Psoas muscle (tissue), 7 donors: ENCODE measurements at regions not wholly inside any gene's neighbourhood (a gene's known extent, or its start where the extent isn't known, plus 50 kb on each side); places are given as distances from the start of the nearest gene placed in this dataset.

Experiments used
- ATAC-seq, 4 donors: fragments of 200-7000 bp; cut with Tn5 transposase; one replicate each; pipeline ENCODE4 v1.9.1; 2020; ENCODE audit warnings: moderate library complexity in 3 of 4, mild to moderate bottlenecking in 2 of 4
- DNase-seq, 2 donors: peaks; one replicate each; pipeline ENCODE4 v3.0.0-alpha.2; 2020
- H3K27ac ChIP-seq: fragments of 200-600 bp; one replicate; pipeline ENCODE4 v1.8.0; 2022
- H3K27me3 ChIP-seq, 3 donors: fragments of 200-600 bp in 1 of 3; one replicate each; pipeline versions ENCODE4 v1.6.1 to v1.8.0; 2013 to 2022; ENCODE audit warnings: low read length in 2 of 3, mild to moderate bottlenecking in 2 of 3, moderate library complexity in 1 of 3; ENCODE audit not compliant: insufficient read depth in 3 of 3
- H3K36me3 ChIP-seq, 2 donors: fragments of 200-600 bp in 1 of 2; one replicate each; pipeline versions ENCODE4 v1.6.1 to v1.8.0; 2013 to 2022; ENCODE audit warnings: low read depth in 1 of 2, mild to moderate bottlenecking in 1 of 2, moderate library complexity in 1 of 2; ENCODE audit not compliant: insufficient read depth in 1 of 2
- H3K4me1 ChIP-seq: fragments of 200-600 bp; one replicate; pipeline ENCODE4 v1.8.0; 2022
- H3K4me3 ChIP-seq: fragments of 200-600 bp; one replicate; pipeline ENCODE4 v1.8.0; 2022; ENCODE audit warnings: mild to moderate bottlenecking
- H3K9me3 ChIP-seq: fragments of 200-600 bp; one replicate; pipeline ENCODE4 v1.8.0; 2022
- WGBS, 3 donors: extraction: QIAGEN DNeasy Blood & Tissue Kit; methylation state at CpG; one replicate each; pipeline versions ENCODE4 v1.1.6 to v1.1.7; 2013; 5-methylcytosine and 5-hydroxymethylcytosine counted together
- intact Hi-C, 2 donors: fragments of 100-400 bp; cut with DNase I; formaldehyde crosslinking; loops; one replicate each; pipeline versions ENCODE4 v1.11.0 to v1.14.2; 2022
- TF ChIP-seq, protein P1 (sequence below): fragments of 200-600 bp; IDR thresholded peaks from one replicate; pipeline ENCODE4 v1.8.0; 2022; ENCODE audit warnings: antibody characterized with exemption
- donor health status: healthy with polysubstance abuse.
- donor health status: DM: no; HTN: no; CAD: no; lungs with moderate emphysema.
- donor health status: Bipolar disorder and iron deficiency.
- donor health status: healthy.
- donor health status: DM: yes; HTN: yes; CAD: no.
- donor health status: DM: no; HTN: no; CAD: no.
- donor health status: DM: yes; HTN: yes; CAD: no.

DNA sequence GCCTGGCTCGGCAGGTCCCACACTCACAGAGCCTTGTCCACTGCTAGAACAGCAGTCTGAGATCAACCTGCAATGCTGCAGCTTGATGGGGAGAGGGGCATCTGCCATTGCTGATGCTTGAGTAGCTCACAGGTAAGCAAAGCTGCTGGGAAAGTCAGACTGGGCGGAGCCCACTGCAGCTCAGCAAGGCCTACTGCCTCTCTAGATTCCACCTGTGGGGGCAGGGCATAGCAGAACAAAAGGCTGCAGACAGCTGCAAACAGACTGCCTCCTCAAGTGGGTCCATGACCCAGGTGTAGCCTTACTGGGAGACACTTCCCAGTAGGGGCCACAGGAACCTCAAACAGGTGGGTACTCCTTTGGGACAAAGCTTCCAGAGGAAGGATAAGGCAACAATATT is 110.6 kb upstream of the ADAMTS3 start:
- TF ChIP-seq, protein P1, sequence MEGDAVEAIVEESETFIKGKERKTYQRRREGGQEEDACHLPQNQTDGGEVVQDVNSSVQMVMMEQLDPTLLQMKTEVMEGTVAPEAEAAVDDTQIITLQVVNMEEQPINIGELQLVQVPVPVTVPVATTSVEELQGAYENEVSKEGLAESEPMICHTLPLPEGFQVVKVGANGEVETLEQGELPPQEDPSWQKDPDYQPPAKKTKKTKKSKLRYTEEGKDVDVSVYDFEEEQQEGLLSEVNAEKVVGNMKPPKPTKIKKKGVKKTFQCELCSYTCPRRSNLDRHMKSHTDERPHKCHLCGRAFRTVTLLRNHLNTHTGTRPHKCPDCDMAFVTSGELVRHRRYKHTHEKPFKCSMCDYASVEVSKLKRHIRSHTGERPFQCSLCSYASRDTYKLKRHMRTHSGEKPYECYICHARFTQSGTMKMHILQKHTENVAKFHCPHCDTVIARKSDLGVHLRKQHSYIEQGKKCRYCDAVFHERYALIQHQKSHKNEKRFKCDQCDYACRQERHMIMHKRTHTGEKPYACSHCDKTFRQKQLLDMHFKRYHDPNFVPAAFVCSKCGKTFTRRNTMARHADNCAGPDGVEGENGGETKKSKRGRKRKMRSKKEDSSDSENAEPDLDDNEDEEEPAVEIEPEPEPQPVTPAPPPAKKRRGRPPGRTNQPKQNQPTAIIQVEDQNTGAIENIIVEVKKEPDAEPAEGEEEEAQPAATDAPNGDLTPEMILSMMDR, result no peak
- no peaks in the 10 kb centered on the region for H3K27me3 ChIP-seq
- DNase-seq (no peak), ATAC-seq (no peak)
- 66 to 89% (median 88%) methylated on average over 2 of the region's 2 CpGs for WGBS, 3 donors
- no peaks in the 10 kb centered on the region for H3K4me1 ChIP-seq
- no peak overlapping the region for H3K4me3 ChIP-seq
- H3K36me3 ChIP-seq, result no peaks in the 10 kb centered on the region
- no peak overlapping the region for H3K27ac ChIP-seq
- no peaks in the 10 kb centered on the region for H3K9me3 ChIP-seq
- intact Hi-C loops, result no loop called here

DNA sequence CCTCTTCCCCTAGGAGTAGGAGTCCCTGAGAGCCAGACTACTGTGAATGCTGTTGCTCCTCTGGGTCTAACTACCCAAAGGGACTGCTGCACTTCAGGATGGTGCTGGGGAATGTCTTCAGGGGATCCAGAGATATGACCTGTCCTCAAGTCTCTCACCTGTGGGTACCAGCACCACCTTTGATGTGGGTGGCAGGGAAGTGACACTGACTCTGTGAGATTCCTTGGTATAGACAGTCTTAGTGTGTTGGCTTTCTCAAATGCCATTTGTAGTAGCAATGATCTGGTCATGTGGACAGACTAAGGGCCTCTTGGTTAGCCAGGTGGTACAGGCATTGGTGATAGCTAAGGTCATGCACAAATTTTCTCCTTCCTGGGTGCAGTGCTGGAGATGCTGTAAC is 108.9 kb upstream of the ADAMTS3 start:
- DNase-seq (no peak), ATAC-seq (no peak)
- H3K9me3 ChIP-seq, result no peaks in the 10 kb centered on the region
- no peaks in the 10 kb centered on the region for H3K27me3 ChIP-seq
- H3K27ac ChIP-seq, result no peak overlapping the region
- H3K36me3 ChIP-seq, result no peaks in the 10 kb centered on the region
- H3K4me1 ChIP-seq, result no peaks in the 10 kb centered on the region
- no peak overlapping the region for H3K4me3 ChIP-seq
- TF ChIP-seq, protein P1, result no peak
- intact Hi-C loops, result no loop called here

- WGBS, 3 donors, result 76 to 84% (median 79%) methylated on average over 4 of the region's 4 CpGs
- H3K27me3 ChIP-seq, result no peaks in the 10 kb centered on the region
- DNase-seq, result no peak
Observed at GRCh38 chr4:72677265-72677664, 108.2 kb upstream of the ADAMTS3 start.

DNA sequence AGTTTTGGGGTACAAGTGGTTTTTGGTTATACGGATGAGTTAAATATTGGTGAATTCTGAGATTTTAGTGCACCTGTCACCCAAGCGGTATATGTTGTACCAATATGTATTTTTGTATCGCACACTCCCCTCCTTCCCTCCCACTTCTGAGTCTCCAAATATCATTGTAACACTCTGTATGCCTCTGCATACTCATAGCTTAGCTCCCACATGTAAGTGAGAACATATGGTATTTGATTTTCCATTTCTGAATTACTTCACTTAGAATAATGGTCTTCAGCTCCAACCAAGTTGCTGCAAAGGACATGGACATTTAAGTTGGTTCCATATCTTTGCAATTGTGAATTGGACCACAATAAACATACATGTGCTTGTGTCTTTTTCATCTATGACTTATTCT is 103.0 kb upstream of the ADAMTS3 start:
- Histone ChIP-seq H3K27me3 (no peaks in the 10 kb centered on the region), H3K9me3 (no peaks in the 10 kb centered on the region), H3K4me3 (no peak overlapping the region), H3K4me1 (no peaks in the 10 kb centered on the region), H3K27ac (no peak overlapping the region), H3K36me3 (no peaks in the 10 kb centered on the region)
- DNase-seq (no peak), ATAC-seq (no peak)
- TF ChIP-seq, protein P1, result no peak
- intact Hi-C loops, result no loop called here
- 93 to 95% (median 95%) methylated on average over 3 of the region's 3 CpGs for WGBS, 3 donors

More at GRCh38 chr4:72677265-72677664, 108.2 kb upstream of the ADAMTS3 start:
- ATAC-seq, result no peak
- H3K27ac ChIP-seq, result no peak overlapping the region
- no peaks in the 10 kb centered on the region for H3K9me3 ChIP-seq
- intact Hi-C loops, result no loop called here
- TF ChIP-seq, protein P1, result no peak
- no peak overlapping the region for H3K4me3 ChIP-seq
- no peaks in the 10 kb centered on the region for H3K4me1 ChIP-seq
- no peaks in the 10 kb centered on the region for H3K36me3 ChIP-seq

DNA sequence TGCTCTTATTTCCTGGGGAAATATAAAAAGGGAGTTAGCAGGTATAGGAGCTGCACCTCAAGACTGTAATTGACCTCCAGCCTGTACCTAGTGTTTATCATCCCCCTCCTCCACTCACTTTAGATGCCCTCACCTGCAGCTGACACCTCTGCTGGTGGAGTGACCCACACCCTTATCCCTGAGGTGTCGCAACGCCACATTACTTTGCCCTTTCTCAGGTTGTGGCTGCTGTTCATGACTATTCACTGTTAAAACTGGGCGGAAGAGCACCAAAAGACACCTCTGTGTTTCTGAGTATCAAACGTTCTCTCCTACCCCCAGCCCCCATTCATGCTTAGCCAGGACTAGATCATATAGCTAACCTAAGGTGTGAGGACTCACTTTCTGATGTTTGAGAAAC is 101.5 kb upstream of the ADAMTS3 start:
- H3K4me3 ChIP-seq, result no peak overlapping the region
- TF ChIP-seq, protein P1, result no peak
- ATAC-seq, result no peak
- 85 to 95% (median 87%) methylated on average over 4 of the region's 4 CpGs for WGBS, 3 donors
- intact Hi-C loops, result no loop called here
- H3K36me3 ChIP-seq, result no peaks in the 10 kb centered on the region
- H3K4me1 ChIP-seq, result no peaks in the 10 kb centered on the region
- H3K27ac ChIP-seq, result no peak overlapping the region
- no peaks in the 10 kb centered on the region for H3K27me3 ChIP-seq
- no peak for DNase-seq
- H3K9me3 ChIP-seq, result no peaks in the 10 kb centered on the region
